Tibial nerve (tissue), 4 donors: ENCODE measurements at regions not wholly inside any gene's neighbourhood (a gene's known extent, or its start where the extent isn't known, plus 50 kb on each side); places are given as distances from the start of the nearest gene placed in this dataset.

ENCODE experiments used
- DNase-seq, 2 donors: peaks; one replicate each; pipeline ENCODE4 v3.0.0-alpha.2; 2019; ENCODE audit warnings: low spot score in 2 of 2
- H3K27ac ChIP-seq, 4 donors: fragments of 200-600 bp; sonication (generic) in 3 of 4; one replicate each; pipeline ENCODE4 v1.5.1; 2017 to 2019; ENCODE audit warnings: mild to moderate bottlenecking in 1 of 4
- H3K27me3 ChIP-seq, 2 donors: fragments of 200-600 bp; sonication (generic) in 1 of 2; one replicate each; pipeline versions ENCODE4 v1.5.1 to v1.6.0; 2017 to 2019
- H3K36me3 ChIP-seq, 3 donors: fragments of 200-600 bp; sonication (generic); one replicate each; pipeline ENCODE4 v1.5.1; 2018 to 2019
- H3K4me1 ChIP-seq, 4 donors: fragments of 200-600 bp; sonication (generic) in 3 of 4; one replicate each; pipeline ENCODE4 v1.5.1; 2017 to 2019
- H3K4me3 ChIP-seq, 4 donors: fragments of 200-600 bp; sonication (generic) in 3 of 4; one replicate each; pipeline ENCODE4 v1.5.1; 2017 to 2019; ENCODE audit warnings: mild to moderate bottlenecking in 1 of 4, moderate library complexity in 1 of 4
- H3K9me3 ChIP-seq, 4 donors: fragments of 200-600 bp; sonication (generic) in 3 of 4; one replicate each; pipeline ENCODE4 v1.5.1; 2017 to 2019
- EP300 ChIP-seq, 2 donors: sonication (generic); formaldehyde crosslinking; IDR thresholded peaks; one replicate each; pipeline ENCODE4 v1.6.1; 2017; ENCODE audit warnings: antibody characterized with exemption in 2 of 2, mild to moderate bottlenecking in 1 of 2
- POLR2A ChIP-seq, 2 donors: fragments of 450-650 bp; IDR thresholded peaks; one replicate each; pipeline ENCODE4 v1.6.1; 2017; ENCODE audit warnings: antibody characterized with exemption in 2 of 2, mild to moderate bottlenecking in 2 of 2, moderate library complexity in 2 of 2
- WGBS, 2 donors: methylation state at CpG; one replicate each; pipeline ENCODE4 v1.1.5; 2018; 5-methylcytosine and 5-hydroxymethylcytosine counted together
- TF ChIP-seq, protein P1 (sequence below), 5 experiments: fragments of 200-600 bp in 3 of 5; fragments of 450-650 bp in 2 of 5; sonication (generic) in 3 of 5; IDR thresholded peaks; one replicate each; pipeline ENCODE4 v1.5.1; 2016 to 2019; ENCODE audit warnings: antibody characterized with exemption in 5 of 5, mild to moderate bottlenecking in 3 of 5, moderate library complexity in 2 of 5

DNA sequence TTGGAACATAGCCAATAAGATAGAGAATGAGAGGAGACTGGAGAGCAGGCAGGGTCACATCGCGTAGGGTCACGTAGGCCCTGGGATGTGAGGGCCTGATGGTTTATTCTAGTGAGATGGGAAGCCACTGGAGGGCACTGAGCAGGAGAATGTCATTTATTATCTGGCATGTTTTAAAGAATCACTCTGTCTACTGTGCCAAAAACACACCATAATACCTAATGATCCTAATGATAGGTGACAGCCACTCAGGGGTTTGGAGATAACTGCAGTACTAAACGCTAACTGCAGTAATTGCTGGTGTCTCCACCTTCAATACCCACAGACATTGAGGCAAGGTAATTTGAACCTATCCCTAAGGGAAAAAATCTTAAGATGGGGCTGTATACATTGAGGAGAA, 185.4 kb downstream of the TTLL7 start:
- Histone ChIP-seq H3K4me3 (no peak overlapping the region), H3K36me3 (no peaks in the 10 kb centered on the region), H3K27me3 (no peaks in the 10 kb centered on the region), H3K4me1 (no peaks in the 10 kb centered on the region), H3K27ac (no peak overlapping the region), H3K9me3 (no peaks in the 10 kb centered on the region)
- TF ChIP-seq, protein P1, sequence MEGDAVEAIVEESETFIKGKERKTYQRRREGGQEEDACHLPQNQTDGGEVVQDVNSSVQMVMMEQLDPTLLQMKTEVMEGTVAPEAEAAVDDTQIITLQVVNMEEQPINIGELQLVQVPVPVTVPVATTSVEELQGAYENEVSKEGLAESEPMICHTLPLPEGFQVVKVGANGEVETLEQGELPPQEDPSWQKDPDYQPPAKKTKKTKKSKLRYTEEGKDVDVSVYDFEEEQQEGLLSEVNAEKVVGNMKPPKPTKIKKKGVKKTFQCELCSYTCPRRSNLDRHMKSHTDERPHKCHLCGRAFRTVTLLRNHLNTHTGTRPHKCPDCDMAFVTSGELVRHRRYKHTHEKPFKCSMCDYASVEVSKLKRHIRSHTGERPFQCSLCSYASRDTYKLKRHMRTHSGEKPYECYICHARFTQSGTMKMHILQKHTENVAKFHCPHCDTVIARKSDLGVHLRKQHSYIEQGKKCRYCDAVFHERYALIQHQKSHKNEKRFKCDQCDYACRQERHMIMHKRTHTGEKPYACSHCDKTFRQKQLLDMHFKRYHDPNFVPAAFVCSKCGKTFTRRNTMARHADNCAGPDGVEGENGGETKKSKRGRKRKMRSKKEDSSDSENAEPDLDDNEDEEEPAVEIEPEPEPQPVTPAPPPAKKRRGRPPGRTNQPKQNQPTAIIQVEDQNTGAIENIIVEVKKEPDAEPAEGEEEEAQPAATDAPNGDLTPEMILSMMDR (IDR thresholded peaks at IDR 0.05), result no peak
- TF ChIP-seq POLR2A (IDR thresholded peaks at IDR 0.05) (no peak), EP300 (IDR thresholded peaks at IDR 0.05) (no peak)
- no peak for DNase-seq
- WGBS, 2 donors, result 91 to 98% methylated on average over 4 of the region's 4 CpGs

- Histone ChIP-seq H3K4me1 (no peaks in the 10 kb centered on the region), H3K27me3 (no peaks in the 10 kb centered on the region), H3K4me3 (no peak overlapping the region), H3K9me3 (no peaks in the 10 kb centered on the region), H3K27ac (no peak overlapping the region), H3K36me3 (no peaks in the 10 kb centered on the region)
- TF ChIP-seq, protein P1 (IDR thresholded peaks at IDR 0.05), result no peak
- TF ChIP-seq POLR2A (IDR thresholded peaks at IDR 0.05) (no peak), EP300 (IDR thresholded peaks at IDR 0.05) (no peak)
- DNase-seq, result no peak
- WGBS, 2 donors, result 75 to 81% methylated on average over 4 of the region's 4 CpGs
Observed at GRCh38 chr1:83810144-83810543, 188.8 kb downstream of the TTLL7 start.

- TF ChIP-seq, protein P1 (IDR thresholded peaks at IDR 0.05), result no peak
- TF ChIP-seq POLR2A (IDR thresholded peaks at IDR 0.05) (no peak), EP300 (IDR thresholded peaks at IDR 0.05) (no peak)
- DNase-seq, result no peak
Observed at GRCh38 chr1:83808536-83808935, 190.4 kb downstream of the TTLL7 start.

GRCh38 chr1:83807821-83808220, 191.1 kb downstream of the TTLL7 start:
- TF ChIP-seq, protein P1 (IDR thresholded peaks at IDR 0.05), result no peak
- TF ChIP-seq POLR2A (IDR thresholded peaks at IDR 0.05) (no peak), EP300 (IDR thresholded peaks at IDR 0.05) (no peak)
- Histone ChIP-seq H3K4me3 (no peak overlapping the region), H3K27ac (no peak overlapping the region), H3K27me3 (no peaks in the 10 kb centered on the region), H3K9me3 (no peaks in the 10 kb centered on the region), H3K36me3 (no peaks in the 10 kb centered on the region), H3K4me1 (no peaks in the 10 kb centered on the region)
- no peak for DNase-seq
- WGBS, 2 donors, result 90 to 97% methylated on average over 3 of the region's 3 CpGs

More at GRCh38 chr1:83808536-83808935, 190.4 kb downstream of the TTLL7 start:
- H3K27me3 ChIP-seq, result no peaks in the 10 kb centered on the region
- H3K9me3 ChIP-seq, result no peaks in the 10 kb centered on the region
- no peak overlapping the region for H3K27ac ChIP-seq
- no peaks in the 10 kb centered on the region for H3K4me1 ChIP-seq
- H3K36me3 ChIP-seq, result no peaks in the 10 kb centered on the region
- no peak overlapping the region for H3K4me3 ChIP-seq

DNA sequence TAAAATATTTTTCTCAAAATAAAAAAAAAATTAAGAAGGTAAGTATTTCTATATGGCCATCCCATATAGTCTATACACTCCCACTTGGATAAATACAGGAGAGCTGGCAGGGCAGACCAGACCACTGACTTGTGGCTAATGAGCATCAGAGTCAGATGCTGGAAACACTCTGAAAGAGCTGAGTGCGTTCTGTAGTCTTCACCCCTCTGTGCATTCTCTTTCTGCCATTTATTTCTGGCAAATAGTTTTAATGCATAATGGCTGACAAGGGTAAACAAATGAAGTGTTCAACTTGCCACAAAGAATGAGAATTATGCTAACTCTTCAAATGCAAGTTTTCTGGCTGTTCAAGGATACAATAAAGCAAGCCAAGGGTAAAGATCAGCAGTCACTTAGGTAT, 191.7 kb downstream of the TTLL7 start:
- no peak for DNase-seq
- 79 to 80% methylated on average over 1 of the region's 1 CpG for WGBS, 2 donors
- Histone ChIP-seq H3K27ac (no peak overlapping the region), H3K9me3 (no peaks in the 10 kb centered on the region), H3K4me3 (no peak overlapping the region), H3K27me3 (no peaks in the 10 kb centered on the region), H3K36me3 (no peaks in the 10 kb centered on the region), H3K4me1 (peaks cover 0 to 3% (median 0%) of the 10 kb centered on the region in 4 donors)
- TF ChIP-seq, protein P1 (IDR thresholded peaks at IDR 0.05), result no peak
- TF ChIP-seq POLR2A (IDR thresholded peaks at IDR 0.05) (no peak), EP300 (IDR thresholded peaks at IDR 0.05) (no peak)
